ENCODE measurements at regions not wholly inside any gene's neighbourhood (a gene's known extent, or its start where the extent isn't known, plus 50 kb on each side); places are given as distances from the start of the nearest gene placed in this dataset.

DNA sequence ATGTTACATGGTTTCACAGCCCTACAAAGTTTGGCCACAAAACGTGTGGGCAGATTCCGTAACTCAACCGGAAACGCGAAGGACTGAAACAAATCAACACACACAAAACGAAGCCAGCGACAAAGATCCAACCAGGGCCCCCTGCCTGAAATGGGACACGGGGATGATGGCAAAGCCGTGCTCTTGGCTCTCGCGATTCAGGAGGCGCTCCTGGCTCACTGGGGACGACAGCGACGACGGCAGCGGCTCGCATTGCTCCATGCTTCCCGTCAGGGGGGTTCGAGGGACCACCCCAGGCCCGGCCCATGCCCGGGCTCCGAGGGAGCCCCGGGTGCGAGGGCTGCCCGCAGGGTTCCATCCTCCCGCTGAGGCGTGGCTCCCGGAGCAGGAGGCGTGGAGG lies 4786.8 kb upstream of the OR11H1 start:
- TF ChIP-seq EP300 (IDR thresholded peaks at IDR 0.05; ENCODE audit: borderline replicate concordance in 1 of 2, control insufficient read depth in 1 of 2, low read depth in 2 of 2, low read length in 2 of 2) (no peak), MYC (IDR thresholded peaks at IDR 0.05; ENCODE audit: insufficient read depth, insufficient read length, insufficient replicate concordance, low read length, severe bottlenecking) (no peak)

All from GM12878 (cell line).